HG02798 (cell line): ENCODE measurements at regions not wholly inside any gene's neighbourhood (a gene's known extent, or its start where the extent isn't known, plus 50 kb on each side); places are given as distances from the start of the nearest gene placed in this dataset.
A peak's percentile ranks its signal among the peaks of the same experiment; 100 is the strongest.
"Not testable (repeated sequence)": the region's sequence is repeated elsewhere in the genome, so short reads cannot be mapped to it uniquely, and the experiment has no call there.

ENCODE experiments used
- ATAC-seq: cut with Tn5 transposase; IDR thresholded peaks from one replicate; pipeline ENCODE4 v1.9.1; 2021; ENCODE audit warnings: mild to moderate bottlenecking; ENCODE audit not compliant: unreplicated experiment, poor library complexity

DNA sequence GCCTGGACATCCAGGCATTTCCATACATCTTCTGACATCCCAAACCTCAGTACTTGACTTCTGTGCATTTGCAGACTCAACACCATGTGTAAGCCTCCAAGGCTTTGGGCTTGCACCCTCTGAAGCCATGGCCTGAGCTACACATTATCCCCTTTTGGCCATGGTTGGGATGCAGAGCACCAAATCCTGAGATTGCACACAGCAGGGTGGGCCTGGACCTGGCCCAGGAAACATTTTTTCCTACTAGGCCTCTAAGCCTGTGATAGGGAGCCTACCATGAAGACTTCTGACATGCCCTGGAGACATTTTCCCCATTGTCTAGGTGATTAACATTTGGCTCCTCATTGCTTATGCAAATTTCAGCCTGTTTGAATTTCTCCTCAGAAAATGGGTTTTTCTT is 853.4 kb upstream of the SPRY2 start:
- ATAC-seq = no peak

- ATAC-seq = no peak
Observed at GRCh38 chr13:81184556-81185265, 843.8 kb upstream of the SPRY2 start.

- no peak for ATAC-seq
Observed at GRCh38 chr13:81172603-81173002, 831.7 kb upstream of the SPRY2 start.

- ATAC-seq = peak; percentile 65
Observed at GRCh38 chr13:81171065-81171647, 830.2 kb upstream of the SPRY2 start.

- ATAC-seq = not testable (repeated sequence)
Observed at GRCh38 chr13:81163823-81164222, 822.9 kb upstream of the SPRY2 start.

DNA sequence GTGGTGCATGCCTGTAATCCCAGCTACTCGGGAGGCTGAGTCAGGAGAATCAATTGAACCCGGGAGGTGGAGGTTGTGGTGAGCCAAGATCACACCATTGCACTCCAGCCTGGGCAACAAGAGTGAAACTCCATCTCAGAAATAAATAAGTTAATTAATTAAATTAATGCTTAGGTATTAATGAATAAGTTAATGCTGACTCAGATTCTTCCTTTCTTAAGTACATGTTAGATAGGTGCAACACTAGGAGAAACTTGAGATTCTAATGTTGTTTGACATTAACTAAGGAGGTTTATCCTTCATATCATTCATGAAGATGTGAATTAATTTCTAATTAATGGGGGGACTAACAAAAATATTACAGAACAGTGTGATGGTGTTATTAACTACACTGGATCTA is 812.6 kb upstream of the SPRY2 start:
- no peak for ATAC-seq

DNA sequence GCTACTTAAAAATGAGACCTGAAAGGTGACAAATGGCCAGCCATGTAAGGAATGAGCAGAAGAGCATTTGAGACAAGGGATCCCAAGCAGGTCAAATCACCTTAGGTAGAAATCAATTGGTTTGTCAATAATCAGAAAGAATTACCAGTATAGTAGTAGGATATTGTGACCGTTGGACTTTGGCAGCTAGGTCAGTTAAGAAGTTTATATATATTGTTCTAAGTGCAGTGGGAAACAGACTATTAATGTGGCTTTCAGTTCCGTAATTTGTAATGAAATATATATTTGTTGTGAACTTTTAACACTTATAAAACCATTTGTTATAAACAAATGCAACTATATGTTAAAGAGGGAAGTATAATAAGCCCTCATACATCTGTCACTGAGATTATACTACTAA is 807.9 kb upstream of the SPRY2 start:
- no peak for ATAC-seq

GRCh38 chr13:81146576-81146975 is 805.6 kb upstream of the SPRY2 start:
- ATAC-seq = not testable (repeated sequence)

DNA sequence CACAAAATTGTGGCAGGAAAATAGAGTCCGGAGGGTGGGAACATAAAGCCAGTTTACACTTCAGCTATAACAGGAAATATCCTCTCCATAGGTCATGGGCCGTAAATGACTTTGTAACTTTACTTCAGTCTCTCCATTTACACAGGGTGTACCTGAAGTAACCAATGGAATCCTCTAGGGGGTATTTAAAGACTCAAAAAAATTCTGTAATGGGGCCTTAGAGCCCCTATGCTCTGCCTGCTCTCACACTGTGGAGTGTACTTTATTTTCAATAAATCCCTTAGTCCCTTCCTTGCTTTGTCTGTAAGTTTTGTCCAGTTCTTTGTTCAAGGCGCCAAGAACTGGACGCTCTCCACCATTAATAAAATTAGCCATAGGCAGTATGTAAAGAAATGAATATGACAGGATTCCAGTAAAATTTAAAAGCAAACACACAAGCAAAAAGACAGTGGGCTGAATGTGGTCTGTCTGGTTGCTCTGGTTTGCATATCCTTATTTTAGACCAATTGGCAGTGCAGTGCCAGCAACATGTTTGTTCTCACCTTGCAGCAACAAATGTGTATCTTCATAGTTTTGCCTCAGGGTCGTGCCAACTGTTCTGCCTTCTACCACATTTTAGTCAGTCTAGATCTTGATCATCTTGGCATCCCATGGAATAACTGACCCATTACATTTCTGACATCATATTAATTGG is 801.5 kb upstream of the SPRY2 start:
- ATAC-seq = no peak

GRCh38 chr13:81140675-81141074 is 799.7 kb upstream of the SPRY2 start:
- no peak for ATAC-seq

DNA sequence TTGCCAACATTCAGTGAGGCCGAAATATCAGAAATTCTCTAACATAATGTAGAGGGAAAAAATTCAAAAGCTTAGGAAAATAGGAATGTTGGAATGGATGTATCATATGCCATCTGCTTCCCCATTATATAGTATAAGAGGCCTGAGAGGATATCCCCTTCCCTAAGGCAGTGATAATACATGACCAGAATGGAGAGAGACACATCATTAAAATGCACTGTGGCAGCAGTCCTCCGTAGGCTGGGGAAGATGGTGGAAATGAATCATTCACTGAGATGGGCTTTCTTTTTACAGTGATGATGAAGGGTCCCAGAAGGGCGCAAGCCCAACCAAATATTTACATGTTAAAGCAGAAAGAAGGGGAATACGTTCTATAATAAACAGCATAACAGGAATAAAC is 799.1 kb upstream of the SPRY2 start:
- no peak for ATAC-seq

- ATAC-seq = no peak
Observed at GRCh38 chr13:81138353-81138980, 797.5 kb upstream of the SPRY2 start.

GRCh38 chr13:81133066-81133465 is 792.1 kb upstream of the SPRY2 start:
- no peak for ATAC-seq

GRCh38 chr13:81117416-81117815 is 776.5 kb upstream of the SPRY2 start:
- ATAC-seq = no peak

DNA sequence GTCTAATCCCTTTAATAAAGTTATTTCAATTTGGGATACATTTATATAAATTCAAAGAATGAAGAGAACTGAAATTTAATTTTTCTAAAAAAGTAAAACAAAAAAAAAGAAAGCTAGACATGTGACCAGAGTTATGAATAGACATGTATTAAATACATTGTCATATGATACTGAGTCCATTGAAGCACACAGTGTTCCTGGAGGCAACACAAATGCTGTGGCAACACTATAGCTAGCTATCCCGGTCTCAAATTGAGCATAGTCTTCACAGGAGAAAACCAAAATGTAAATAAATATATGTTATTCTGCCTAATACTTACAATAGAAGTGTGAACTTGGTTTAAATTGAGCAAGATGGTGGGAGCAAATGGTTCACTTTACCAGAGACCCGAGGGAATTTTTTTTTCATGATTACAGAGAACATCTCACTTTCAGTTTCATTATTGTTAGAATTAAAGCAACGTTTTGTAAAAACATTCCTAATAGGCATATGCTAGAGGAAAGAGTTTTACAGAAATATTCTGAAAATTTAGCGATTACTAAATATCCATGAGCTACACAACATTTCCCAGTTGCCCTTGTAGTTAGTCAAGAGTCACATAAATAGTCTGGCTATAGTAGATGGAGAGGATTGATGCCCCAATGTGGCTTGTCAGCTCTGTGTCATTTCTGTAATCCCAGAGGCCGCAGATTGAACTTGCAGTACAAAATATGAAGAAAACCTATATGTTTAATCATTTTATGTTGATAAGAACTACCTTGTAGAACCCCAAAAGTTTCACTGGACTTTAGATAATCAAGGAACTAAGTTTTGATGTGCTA is 775.7 kb upstream of the SPRY2 start:
- ATAC-seq = peak; percentile 62

- no peak for ATAC-seq
Observed at GRCh38 chr13:81109026-81109425, 768.1 kb upstream of the SPRY2 start.

GRCh38 chr13:81106348-81106747 is 765.4 kb upstream of the SPRY2 start:
- no peak for ATAC-seq

GRCh38 chr13:81104035-81104715 is 763.2 kb upstream of the SPRY2 start:
- no peak for ATAC-seq

DNA sequence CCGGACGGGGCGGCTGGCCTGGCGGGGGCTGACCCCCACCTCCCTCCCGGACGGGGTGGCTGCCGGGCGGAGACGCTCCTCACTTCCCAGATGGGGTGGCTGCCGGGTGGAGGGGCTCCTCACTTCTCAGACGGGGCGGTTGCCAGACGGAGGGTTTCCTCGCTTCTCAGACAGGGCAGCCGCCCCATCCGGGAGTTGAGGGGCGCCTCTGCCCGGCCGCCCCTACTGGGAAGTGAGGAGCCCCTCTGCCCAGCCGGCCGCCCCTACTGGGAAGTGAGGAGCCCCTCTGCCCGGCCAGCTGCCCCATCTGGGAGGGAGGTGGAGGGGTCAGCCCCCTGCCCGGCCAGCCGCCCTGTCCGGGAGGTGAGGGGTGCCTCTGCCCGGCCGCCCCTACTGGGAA is 761.1 kb upstream of the SPRY2 start:
- ATAC-seq = not testable (repeated sequence)
